ENCODE measurements at regions not wholly inside any gene's neighbourhood (a gene's known extent, or its start where the extent isn't known, plus 50 kb on each side); places are given as distances from the start of the nearest gene placed in this dataset.

GRCh38 chr4:129622566-129622965 lies 526.6 kb downstream of the C4orf33 start:
- TF ChIP-seq CTCF (conservative IDR thresholded peaks at IDR 0.05 in 1 of 2, IDR thresholded peaks at IDR 0.05 in 1 of 2; ENCODE audit: low read depth in 1 of 2, low read length in 2 of 2): no peak
- no peak for TF ChIP-seq EZH2 (IDR thresholded peaks at IDR 0.05; ENCODE audit: low read length, missing control alignments)

All from fibroblast of lung (primary cell).